Transverse colon (tissue), 4 donors: ENCODE measurements at regions not wholly inside any gene's neighbourhood (a gene's known extent, or its start where the extent isn't known, plus 50 kb on each side); places are given as distances from the start of the nearest gene placed in this dataset.

Source experiments
- DNase-seq: peaks from one replicate; pipeline ENCODE4 v3.0.0-alpha.2; 2019
- H3K27ac ChIP-seq, 4 donors: fragments of 200-600 bp; sonication (generic); 2 replicates each; pipeline ENCODE4 v1.5.1; 2016 to 2018; ENCODE audit warnings: inconsistent platforms in 4 of 4
- H3K27me3 ChIP-seq: fragments of 200-600 bp; sonication (generic); 2 replicates; pipeline ENCODE4 v1.5.1; 2017; ENCODE audit warnings: inconsistent platforms
- H3K36me3 ChIP-seq, 4 donors: fragments of 200-600 bp; sonication (generic); 2 replicates each; pipeline ENCODE4 v1.5.1; 2017 to 2019; ENCODE audit warnings: inconsistent platforms in 4 of 4
- H3K4me1 ChIP-seq, 4 donors: fragments of 200-600 bp; sonication (generic); 2 replicates each; pipeline ENCODE4 v1.5.1; 2017 to 2020; ENCODE audit warnings: inconsistent platforms in 4 of 4
- H3K4me3 ChIP-seq, 4 donors: fragments of 200-600 bp; sonication (generic); 1 replicate in 1 of 4; 2 replicates in 3 of 4; pipeline versions ENCODE4 v1.5.1 to v1.6.1; 2017 to 2019; ENCODE audit warnings: inconsistent platforms in 4 of 4
- H3K9me3 ChIP-seq, 2 donors: fragments of 200-600 bp; sonication (generic); 2 replicates each; pipeline ENCODE4 v1.5.1; 2017 to 2019; ENCODE audit warnings: inconsistent platforms in 2 of 2
- CTCF ChIP-seq, 5 experiments: fragments of 200-600 bp in 3 of 5; fragments of 450-650 bp in 2 of 5; sonication (generic) in 3 of 5; IDR thresholded peaks; 1 replicate in 2 of 5; 2 replicates in 3 of 5; pipeline ENCODE4 v1.5.1; 2016 to 2017; ENCODE audit warnings: antibody characterized with exemption in 5 of 5, inconsistent platforms in 3 of 5, mild to moderate bottlenecking in 2 of 5, moderate library complexity in 1 of 5
- EP300 ChIP-seq: sonication (generic); formaldehyde crosslinking; IDR thresholded peaks from one replicate; pipeline ENCODE4 v1.6.1; 2017; ENCODE audit warnings: antibody characterized with exemption, low read depth
- POLR2A ChIP-seq: fragments of 450-650 bp; IDR thresholded peaks from one replicate; pipeline ENCODE4 v1.6.1; 2016; ENCODE audit warnings: antibody characterized with exemption, mild to moderate bottlenecking, moderate library complexity
- POLR2AphosphoS5 ChIP-seq, 3 donors: sonication (generic); formaldehyde crosslinking; IDR thresholded peaks; one replicate each; pipeline ENCODE4 v1.6.1; 2016; ENCODE audit warnings: antibody characterized with exemption in 3 of 3
- WGBS, 2 donors: methylation state at CpG; one replicate each; pipeline ENCODE4 v1.1.5; 2018; ENCODE audit warnings: low coverage in 1 of 2; 5-methylcytosine and 5-hydroxymethylcytosine counted together
- in situ Hi-C, 4 donors: fragments of 200-750 bp; cut with MboI; loops; one replicate each; pipeline versions ENCODE4 v1.15.0 to v1.15.1; 2017; ENCODE audit warnings: low sequenced_read_pairs in 3 of 4, low pct_ligation_motif_present in 1 of 4, low pct_unique_long_range_greater_than_20kb in 1 of 4
- intact Hi-C: fragments of 100-400 bp; cut with DNase I; formaldehyde crosslinking; loops from one replicate; pipeline ENCODE4 v1.15.1; 2023; ENCODE audit warnings: low total_unique reads

GRCh38 chr1:214220891-214221290 is 60.1 kb upstream of the SMYD2 start:
- intact Hi-C loops, result no loop called here
- 84 to 89% methylated on average over 5 of the region's 5 CpGs for WGBS, 2 donors

DNA sequence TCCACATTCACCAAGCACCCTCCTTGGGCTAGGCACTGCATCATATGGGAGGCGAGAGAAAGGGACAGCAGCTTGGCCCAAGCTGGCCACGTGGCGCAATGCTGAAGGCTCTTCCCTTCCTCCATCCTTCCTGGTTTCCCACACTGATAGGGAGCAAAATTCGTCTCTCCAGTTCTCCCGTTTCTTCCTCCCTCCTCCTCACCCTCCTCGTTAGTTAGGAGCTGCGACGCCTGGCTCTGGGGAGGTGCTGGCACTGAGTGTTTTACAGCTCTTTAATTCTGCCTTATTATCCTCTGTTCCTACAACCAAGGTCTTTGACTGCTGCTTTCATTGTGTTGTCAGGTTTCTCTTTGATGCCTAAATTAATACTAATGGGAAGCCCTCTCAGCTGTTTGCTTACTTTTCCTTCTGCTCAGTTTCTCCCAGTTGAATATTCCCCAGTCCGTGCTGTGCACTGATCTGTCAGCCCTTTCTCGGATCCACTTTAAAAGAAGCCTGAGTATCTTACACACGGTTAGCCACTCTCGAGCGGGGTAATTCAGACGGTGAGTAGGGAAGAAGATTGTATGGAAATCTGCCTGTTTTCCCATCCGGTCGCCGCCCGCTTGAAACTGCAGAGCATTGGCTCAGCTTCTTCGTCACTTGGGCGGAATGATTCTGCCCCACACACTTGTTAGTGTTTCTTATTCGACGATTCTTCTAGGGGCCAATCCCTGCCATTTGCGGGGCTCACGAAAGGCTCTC is 56.2 kb upstream of the SMYD2 start:
- peaks cover 0 to 9% (median 0%) of the 10 kb centered on the region in 4 donors for H3K4me1 ChIP-seq
- WGBS, 2 donors, result 12 to 36% methylated on average over 6 to 24 of the region's 24 CpGs
- TF ChIP-seq CTCF (IDR thresholded peaks at IDR 0.05) (no peak), POLR2A (no peak), POLR2AphosphoS5 (IDR thresholded peaks at IDR 0.05) (no peak), EP300 (no peak)
- DNase-seq, result no peak
- intact Hi-C loops (no loop called here), in situ Hi-C loops (loop anchor here in 2 of 4 donors (25.0 kb wide), 2 partner anchors 363 to 538 kb away; no protein-coding TSS in a partner anchor)
- H3K27me3 ChIP-seq, result peaks cover 8% of the 10 kb centered on the region
- no peaks in the 10 kb centered on the region for H3K9me3 ChIP-seq
- no peak overlapping the region for H3K27ac ChIP-seq
- peak overlapping the region in 2 of 4 donors; percentile 22 to 26 for H3K4me3 ChIP-seq
- H3K36me3 ChIP-seq, result no peaks in the 10 kb centered on the region

More at GRCh38 chr1:214220891-214221290, 60.1 kb upstream of the SMYD2 start:
- no peaks in the 10 kb centered on the region for H3K36me3 ChIP-seq
- H3K4me1 ChIP-seq, result peaks cover 0 to 9% (median 0%) of the 10 kb centered on the region in 4 donors
- no peak overlapping the region for H3K4me3 ChIP-seq
- TF ChIP-seq CTCF (IDR thresholded peaks at IDR 0.05), result no peak
- TF ChIP-seq EP300, result no peak
- no peak for TF ChIP-seq POLR2A
- H3K27me3 ChIP-seq, result peaks cover 20% of the 10 kb centered on the region
- no peaks in the 10 kb centered on the region for H3K9me3 ChIP-seq
- no peak for DNase-seq
- no peak overlapping the region for H3K27ac ChIP-seq
- in situ Hi-C loops, result loop anchor here in 1 of 4 donors (25.0 kb wide), 1 partner anchor 366 kb away; no protein-coding TSS in a partner anchor

DNA sequence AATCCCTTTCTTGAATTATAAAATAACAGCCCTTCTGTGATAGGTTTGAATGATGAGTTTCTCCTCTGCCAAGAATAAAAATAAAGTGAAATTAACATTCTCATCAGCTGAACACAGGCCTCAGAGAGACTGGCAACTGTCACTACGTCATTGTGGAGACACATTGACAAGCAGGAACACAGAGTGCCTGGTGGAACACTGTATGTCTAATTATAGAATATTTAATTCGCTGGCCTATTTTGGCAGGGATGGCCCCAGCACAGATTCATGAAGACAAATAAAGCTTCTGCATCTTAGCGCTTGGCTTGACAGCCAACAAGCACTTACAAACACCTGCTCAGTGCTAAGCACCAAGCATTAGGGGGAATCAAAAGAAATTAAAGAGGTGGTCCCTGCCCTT is 52.0 kb upstream of the SMYD2 start:
- in situ Hi-C loops (loop anchor here in 1 of 4 donors (25.0 kb wide), 1 partner anchor 533 kb away; no protein-coding TSS in a partner anchor), intact Hi-C loops (no loop called here)
- WGBS, 2 donors, result 70 to 86% methylated on average over 3 of the region's 3 CpGs
- peaks cover 0 to 9% (median 0%) of the 10 kb centered on the region in 4 donors for H3K4me1 ChIP-seq
- no peaks in the 10 kb centered on the region for H3K9me3 ChIP-seq
- H3K27ac ChIP-seq, result no peak overlapping the region
- no peak overlapping the region for H3K4me3 ChIP-seq
- DNase-seq, result no peak
- H3K36me3 ChIP-seq, result no peaks in the 10 kb centered on the region
- peaks cover 5% of the 10 kb centered on the region for H3K27me3 ChIP-seq
- TF ChIP-seq POLR2AphosphoS5 (IDR thresholded peaks at IDR 0.05) (no peak), CTCF (IDR thresholded peaks at IDR 0.05) (no peak), EP300 (no peak), POLR2A (no peak)

- peaks cover 5% of the 10 kb centered on the region for H3K27me3 ChIP-seq
- TF ChIP-seq EP300, result no peak
- no peak for TF ChIP-seq POLR2A
- no peak for TF ChIP-seq POLR2AphosphoS5 (IDR thresholded peaks at IDR 0.05)
- no peak for TF ChIP-seq CTCF (IDR thresholded peaks at IDR 0.05)
- H3K27ac ChIP-seq, result no peak overlapping the region
- H3K4me3 ChIP-seq, result no peak overlapping the region
- in situ Hi-C loops, result loop anchor here in 1 of 4 donors (25.0 kb wide), 1 partner anchor 533 kb away; no protein-coding TSS in a partner anchor
- peaks cover 0 to 3% (median 0%) of the 10 kb centered on the region in 4 donors for H3K4me1 ChIP-seq
- WGBS, 2 donors, result 86 to 100% methylated on average over 2 to 4 of the region's 4 CpGs
- no peak for DNase-seq
- H3K36me3 ChIP-seq, result no peaks in the 10 kb centered on the region
- intact Hi-C loops, result no loop called here
- no peaks in the 10 kb centered on the region for H3K9me3 ChIP-seq
Observed at GRCh38 chr1:214229736-214230135, 51.2 kb upstream of the SMYD2 start.
